HepG2 (cell line): ENCODE measurements at regions not wholly inside any gene's neighbourhood (a gene's known extent, or its start where the extent isn't known, plus 50 kb on each side); places are given as distances from the start of the nearest gene placed in this dataset.

Source experiments
- ATAC-seq: fragments of 200-7000 bp; cut with Tn5 transposase; 3 replicates; pipeline ENCODE4 v1.9.1; 2020; ENCODE audit warnings: mild to moderate bottlenecking, moderate library complexity
- BruUV-seq: library from RNA; stranded (reverse); fragments of 400-500 nt; replicated peaks from 2 replicates; lab custom pipeline; 2021; lab: Mats Ljungman, UMichigan
- CTCF ChIA-PET: fragments of 300-600 bp; formaldehyde crosslinking; extraction: SDS; loops from one replicate; lab custom pipeline; 2021; ENCODE audit warnings: low total read pairs, inconsistent platforms, low intra/inter-chr PET ratio; lab: Yijun Ruan, JAX
- POLR2A ChIA-PET: fragments of 350-600 bp; sonication (Branson Sonifier 250); formaldehyde crosslinking; loops from one replicate; lab custom pipeline; 2020; ENCODE audit warnings: antibody characterized with exemption, inconsistent platforms; lab: Yijun Ruan, JAX
- DNase-seq: peaks from one replicate; pipeline ENCODE4 v3.0.0-alpha.2; 2015; ENCODE audit warnings: low spot score
- FAIRE-seq: peaks from 3 replicates; lab custom pipeline; 2011; peaks lifted over from hg19 to GRCh38; lab: Jason Lieb, UNC
- H2AFZ ChIP-seq: one replicate; pipeline ENCODE4 v1.6.1; 2011; ENCODE audit warnings: low read length, inconsistent platforms
- H3K27ac ChIP-seq: fragments of 300-600 bp; 3 replicates; pipeline ENCODE4 v1.8.0; 2011; ENCODE audit warnings: mixed run types, mild to moderate bottlenecking, mixed read lengths, low read length, inconsistent platforms; ENCODE audit not compliant: insufficient read depth; ENCODE audit errors: extremely low read length
- H3K27me3 ChIP-seq, 2 experiments: fragments of 200-600 bp in 1 of 2; 2 replicates in 1 of 2; 3 replicates in 1 of 2; pipeline versions ENCODE4 v1.6.0 to v1.8.0; 2011; ENCODE audit warnings: low read length in 2 of 2, mild to moderate bottlenecking in 2 of 2, moderate library complexity in 2 of 2, inconsistent platforms in 1 of 2; ENCODE audit not compliant: insufficient read depth in 2 of 2, control insufficient read depth in 1 of 2
- H3K36me3 ChIP-seq, 2 experiments: fragments of 200-600 bp in 1 of 2; replicated peaks in 1 of 2; 2 replicates in 1 of 2; 3 replicates in 1 of 2; pipeline versions ENCODE4 v1.5.1 to v1.8.0; 2011; ENCODE audit warnings: low read length in 2 of 2, inconsistent platforms in 1 of 2; ENCODE audit not compliant: insufficient read depth in 2 of 2, control insufficient read depth in 1 of 2
- H3K4me1 ChIP-seq: 2 replicates; pipeline ENCODE4 v1.5.1; 2012; ENCODE audit warnings: low read length, inconsistent platforms; ENCODE audit not compliant: insufficient read depth
- H3K4me2 ChIP-seq: 2 replicates; pipeline ENCODE4 v1.6.0; 2011; ENCODE audit warnings: low read depth, low read length, inconsistent platforms
- H3K4me3 ChIP-seq, 3 experiments: fragments of 200-600 bp in 1 of 3; sonication (generic), shearing (Covaris generic) in 1 of 3; replicated peaks in 1 of 3; 2 replicates each; pipeline ENCODE4 v1.5.1; 2011 to 2016; ENCODE audit warnings: low read length in 3 of 3, inconsistent platforms in 2 of 3, low read depth in 2 of 3, mild to moderate bottlenecking in 2 of 3, control low read depth in 1 of 3, mixed read lengths in 1 of 3; ENCODE audit not compliant: insufficient read depth in 1 of 3
- H3K79me2 ChIP-seq: one replicate; pipeline ENCODE4 v1.6.1; 2011; ENCODE audit warnings: low read length, inconsistent platforms; ENCODE audit not compliant: insufficient read depth
- H3K9ac ChIP-seq: 2 replicates; pipeline ENCODE4 v1.6.0; 2011; ENCODE audit warnings: mild to moderate bottlenecking, low read depth, low read length, inconsistent platforms; ENCODE audit not compliant: insufficient read depth
- H3K9me3 ChIP-seq: 2 replicates; pipeline ENCODE4 v1.5.1; 2012; ENCODE audit warnings: mild to moderate bottlenecking, low read length
- H4K20me1 ChIP-seq: 2 replicates; pipeline ENCODE4 v1.6.0; 2011; ENCODE audit warnings: inconsistent platforms, mild to moderate bottlenecking, low read length, moderate library complexity; ENCODE audit not compliant: insufficient read depth
- CTCF ChIP-seq: sonication (generic); formaldehyde crosslinking; IDR thresholded peaks from 2 replicates; pipeline ENCODE4 v1.5.0; 2020; ENCODE audit warnings: mild to moderate bottlenecking, missing genetic modification reagents, moderate library complexity
- GLMP ChIP-seq: sonication (generic); formaldehyde crosslinking; IDR thresholded peaks from 2 replicates; pipeline ENCODE4 v1.9.0; 2021; ENCODE audit warnings: missing genetic modification reagents, mild to moderate bottlenecking, borderline replicate concordance
- KLF16 ChIP-seq, 2 experiments: sonication (generic) in 1 of 2; formaldehyde crosslinking in 1 of 2; IDR thresholded peaks; 2 replicates each; pipeline versions ENCODE4 v1.6.1 to v1.8.0; 2016 to 2023; ENCODE audit warnings: missing genetic modification reagents in 2 of 2, missing compliant biosample characterization in 1 of 2
- MLX ChIP-seq: IDR thresholded peaks from 2 replicates; pipeline ENCODE4 v1.6.1; 2016
- RNF2 ChIP-seq: fragments of 450-650 bp; conservative IDR thresholded peaks from 2 replicates; pipeline ENCODE4 v1.6.1; 2016; ENCODE audit warnings: low read depth
- SIN3B ChIP-seq: fragments of 150-350 bp; IDR thresholded peaks from 2 replicates; pipeline ENCODE4 v1.6.1; 2014; ENCODE audit warnings: low read length
- SMAD3 ChIP-seq: sonication (generic); formaldehyde crosslinking; IDR thresholded peaks from 2 replicates; pipeline ENCODE4 v1.4.0; 2020; ENCODE audit warnings: missing genetic modification reagents
- ZNF20 ChIP-seq: sonication (generic); formaldehyde crosslinking; IDR thresholded peaks from 2 replicates; pipeline ENCODE4 v1.4.0; 2020; ENCODE audit warnings: mild to moderate bottlenecking, moderate library complexity, missing genetic modification reagents
- ZNF326 ChIP-seq: sonication (generic); formaldehyde crosslinking; IDR thresholded peaks from 2 replicates; pipeline ENCODE4 v1.4.0; 2020; ENCODE audit warnings: missing genetic modification reagents, borderline replicate concordance
- ZNF7 ChIP-seq: IDR thresholded peaks from 2 replicates; pipeline ENCODE4 v1.6.1; 2016; ENCODE audit warnings: missing biosample characterization, missing genetic modification reagents
- WGBS: methylation state at CpG from one replicate; pipeline ENCODE4 v1.1.6; 2017; ENCODE audit warnings: low lambda C conversion rate; 5-methylcytosine and 5-hydroxymethylcytosine counted together
- in situ Hi-C: cut with HindIII; loops from 2 replicates; pipeline ENCODE4 v1.10.0; 2017; ENCODE audit warnings: low pct_unique_long_range_greater_than_20kb; ENCODE audit not compliant: extremely low pct_ligation_motif_present
- intact Hi-C: fragments of 100-400 bp; cut with micrococcal nuclease; formaldehyde crosslinking; loops from one replicate; pipeline ENCODE4 v1.10.0; 2022; ENCODE audit not compliant: unreplicated experiment

GRCh38 chr16:54353097-54353496 lies 66.5 kb upstream of the IRX3 start:
- in situ Hi-C loops, result no loop called here
- no peak for ATAC-seq
- Histone ChIP-seq H4K20me1 (no peaks in the 10 kb centered on the region), H3K79me2 (no peaks in the 10 kb centered on the region), H2AFZ (no peak overlapping the region), H3K36me3 (no peaks in the 10 kb centered on the region), H3K27ac (no peak overlapping the region), H3K4me2 (no peak overlapping the region), H3K4me3 (no peak overlapping the region)
- CTCF ChIA-PET, result no interaction called here
- FAIRE-seq, result no peak
- intact Hi-C loops, result no loop called here
- no peak for DNase-seq
- TF ChIP-seq CTCF (CRISPR knock-in tag) (no peak), SMAD3 (CRISPR knock-in tag) (no peak), RNF2 (no peak), MLX (CRISPR knock-in tag) (no peak), GLMP (CRISPR knock-in tag) (no peak), SIN3B (no peak), ZNF326 (CRISPR knock-in tag) (no peak), ZNF7 (CRISPR knock-in tag) (no peak), ZNF20 (CRISPR knock-in tag) (no peak), KLF16 (CRISPR knock-in tag; IDR thresholded peaks at IDR 0.05) (no peak)
- TF ChIP-seq, all 625 proteins: peak for 0
- WGBS, result 19% methylated on average over 3 of the region's 3 CpGs
- Histone ChIP-seq H3K27me3 (peaks cover 0 to 40% of the 10 kb centered on the region in 2 experiments; a peak in 4 of 5 replicates), H3K4me1 (no peaks in the 10 kb centered on the region), H3K9ac (no peak overlapping the region), H3K9me3 (no peaks in the 10 kb centered on the region)
- POLR2A ChIA-PET, result no interaction called here
- no TSS peak for BruUV-seq
